ENCODE measurements at regions not wholly inside any gene's neighbourhood (a gene's known extent, or its start where the extent isn't known, plus 50 kb on each side); places are given as distances from the start of the nearest gene placed in this dataset.

DNA sequence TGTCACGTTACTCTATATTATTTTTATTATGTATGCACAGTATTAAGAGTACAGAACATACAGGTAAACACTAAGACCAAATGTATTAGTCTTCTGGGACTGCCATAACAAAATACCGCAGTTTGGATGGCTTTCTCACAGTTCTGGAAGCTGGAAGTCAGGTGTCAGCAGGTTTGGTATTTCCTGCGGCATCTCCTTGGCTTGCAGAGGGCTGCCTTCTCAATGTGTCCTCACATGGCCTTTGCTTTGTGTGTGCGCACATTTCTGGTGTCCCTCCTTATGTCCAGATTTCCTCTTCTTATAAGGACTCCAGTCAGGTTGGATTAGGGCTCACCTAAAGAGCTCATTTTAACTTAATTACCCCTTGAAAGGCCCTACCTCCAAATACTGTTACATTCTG, 53.8 kb upstream of the CPOX start:
- peaks cover 5% of the 10 kb centered on the region; the same call in 1 of the 2 replicates for H3K27me3 ChIP-seq (ENCODE audit: control insufficient read depth, insufficient read depth, low read length)
- H3K27ac ChIP-seq (ENCODE audit: insufficient read depth, low read length) = no peak overlapping the region
- in situ Hi-C loops (cut with MboI; ENCODE audit: low sequenced_read_pairs) = no loop called here
- no TSS peak for BruUV-seq (replicated peaks)
- H2AK5ac ChIP-seq (ENCODE audit: low read depth, low read length) = no peak overlapping the region
- 79% methylated on average over 2 of the region's 4 CpGs; no CpG with 5 or more reads in 1 of the 2 experiments for WGBS, 2 experiments (ENCODE audit: extremely low coverage in 2 of 2, insufficient read length in 1 of 2)
- H4K91ac ChIP-seq (ENCODE audit: insufficient read depth, low read depth, low read length) = no peak overlapping the region
- H3K4me2 ChIP-seq (ENCODE audit: low read depth, low read length) = no peak overlapping the region
- H4K5ac ChIP-seq (ENCODE audit: low read depth, low read length) = no peak overlapping the region
- DNase-seq (no peak), ATAC-seq (ENCODE audit: low read depth) (no peak)
- TF ChIP-seq, protein P1, sequence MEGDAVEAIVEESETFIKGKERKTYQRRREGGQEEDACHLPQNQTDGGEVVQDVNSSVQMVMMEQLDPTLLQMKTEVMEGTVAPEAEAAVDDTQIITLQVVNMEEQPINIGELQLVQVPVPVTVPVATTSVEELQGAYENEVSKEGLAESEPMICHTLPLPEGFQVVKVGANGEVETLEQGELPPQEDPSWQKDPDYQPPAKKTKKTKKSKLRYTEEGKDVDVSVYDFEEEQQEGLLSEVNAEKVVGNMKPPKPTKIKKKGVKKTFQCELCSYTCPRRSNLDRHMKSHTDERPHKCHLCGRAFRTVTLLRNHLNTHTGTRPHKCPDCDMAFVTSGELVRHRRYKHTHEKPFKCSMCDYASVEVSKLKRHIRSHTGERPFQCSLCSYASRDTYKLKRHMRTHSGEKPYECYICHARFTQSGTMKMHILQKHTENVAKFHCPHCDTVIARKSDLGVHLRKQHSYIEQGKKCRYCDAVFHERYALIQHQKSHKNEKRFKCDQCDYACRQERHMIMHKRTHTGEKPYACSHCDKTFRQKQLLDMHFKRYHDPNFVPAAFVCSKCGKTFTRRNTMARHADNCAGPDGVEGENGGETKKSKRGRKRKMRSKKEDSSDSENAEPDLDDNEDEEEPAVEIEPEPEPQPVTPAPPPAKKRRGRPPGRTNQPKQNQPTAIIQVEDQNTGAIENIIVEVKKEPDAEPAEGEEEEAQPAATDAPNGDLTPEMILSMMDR (conservative IDR thresholded peaks at IDR 0.05; ENCODE audit: low read depth, low read length) = no peak
- TF ChIP-seq MXI1 (IDR thresholded peaks at IDR 0.05; ENCODE audit: borderline replicate concordance, low read depth, low read length) = no peak
- no peak for TF ChIP-seq MAFK (IDR thresholded peaks at IDR 0.05; ENCODE audit: low read depth, low read length)
- TF ChIP-seq BHLHE40 (IDR thresholded peaks at IDR 0.05; ENCODE audit: low read depth, low read length) = no peak
- TF ChIP-seq, protein P2, sequence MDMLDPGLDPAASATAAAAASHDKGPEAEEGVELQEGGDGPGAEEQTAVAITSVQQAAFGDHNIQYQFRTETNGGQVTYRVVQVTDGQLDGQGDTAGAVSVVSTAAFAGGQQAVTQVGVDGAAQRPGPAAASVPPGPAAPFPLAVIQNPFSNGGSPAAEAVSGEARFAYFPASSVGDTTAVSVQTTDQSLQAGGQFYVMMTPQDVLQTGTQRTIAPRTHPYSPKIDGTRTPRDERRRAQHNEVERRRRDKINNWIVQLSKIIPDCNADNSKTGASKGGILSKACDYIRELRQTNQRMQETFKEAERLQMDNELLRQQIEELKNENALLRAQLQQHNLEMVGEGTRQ (IDR thresholded peaks at IDR 0.05; ENCODE audit: low read depth, low read length) = no peak
- no peak for TF ChIP-seq RFX5 (IDR thresholded peaks at IDR 0.05; ENCODE audit: low read depth, low read length)
- TF ChIP-seq POLR2A (IDR thresholded peaks at IDR 0.05; ENCODE audit: low read depth, low read length) = no peak
- TF ChIP-seq CEBPB (IDR thresholded peaks at IDR 0.05; ENCODE audit: low read depth, low read length) = no peak
- dilution Hi-C loops (cut with HindIII; ENCODE audit: low sequenced_read_pairs, unreplicated experiment) = no loop called here
- no peak overlapping the region for H2BK15ac ChIP-seq (ENCODE audit: low read depth, low read length)
- H4K8ac ChIP-seq (ENCODE audit: low read depth in 2 of 2, low read length in 2 of 2) = no peak overlapping the region
- no peak overlapping the region for H3K56ac ChIP-seq (ENCODE audit: extremely low read depth, insufficient read depth, low read length)
- H3K9me3 ChIP-seq (ENCODE audit: control insufficient read depth, insufficient read depth, low read length) = no peaks in the 10 kb centered on the region
- H3K14ac ChIP-seq (replicated peaks; ENCODE audit: low read depth, low read length) = no peak overlapping the region
- no peak overlapping the region for H2BK5ac ChIP-seq (ENCODE audit: low read depth, low read length, poor library complexity, severe bottlenecking)
- no peak overlapping the region for H3K4ac ChIP-seq (ENCODE audit: low read depth, low read length)
- H4K20me1 ChIP-seq (ENCODE audit: insufficient read depth, low read length) = no peaks in the 10 kb centered on the region
- no peak overlapping the region for H2AK9ac ChIP-seq (replicated peaks; ENCODE audit: low read depth, low read length, poor library complexity)
- ChIA-PET CTCF (no interaction called here), POLR2A (ENCODE audit: unreplicated experiment) (no interaction called here)
- H3K79me1 ChIP-seq (ENCODE audit: low read depth in 1 of 2, low read length in 2 of 2) = no peaks in the 10 kb centered on the region
- no peak overlapping the region for H2BK120ac ChIP-seq (ENCODE audit: low read depth, low read length)
- no peak overlapping the region for H3K9ac ChIP-seq (ENCODE audit: low read depth, low read length)
- no peak overlapping the region for H2BK20ac ChIP-seq (ENCODE audit: low read depth, low read length)
- no peaks in the 10 kb centered on the region for H3K36me3 ChIP-seq (ENCODE audit: control insufficient read depth, insufficient read depth, low read length)
- intact Hi-C loops (cut with micrococcal nuclease) = no loop called here
- no peak overlapping the region for H3K4me3 ChIP-seq (ENCODE audit: insufficient read depth, low read depth, low read length)
- no peaks in the 10 kb centered on the region for H3K9me1 ChIP-seq (ENCODE audit: insufficient read depth, low read length)
- H3K4me1 ChIP-seq (ENCODE audit: control insufficient read depth, insufficient read depth, low read length) = no peaks in the 10 kb centered on the region
- no peak overlapping the region for H2AFZ ChIP-seq (replicated peaks; ENCODE audit: low read length, poor library complexity)
- no peak overlapping the region for H3K23ac ChIP-seq (ENCODE audit: low read depth, low read length)
- H3K18ac ChIP-seq (ENCODE audit: low read depth, low read length) = no peak overlapping the region
